ENCODE measurements at regions not wholly inside any gene's neighbourhood (a gene's known extent, or its start where the extent isn't known, plus 50 kb on each side); places are given as distances from the start of the nearest gene placed in this dataset.
A peak's percentile ranks its signal among the peaks of the same experiment; 100 is the strongest.
"Not testable (repeated sequence)": the region's sequence is repeated elsewhere in the genome, so short reads cannot be mapped to it uniquely, and the experiment has no call there.

- no peaks in the 10 kb centered on the region for H3F3A ChIP-seq (ENCODE audit: insufficient read depth)
- TF ChIP-seq EZH2 (IDR thresholded peaks at IDR 0.05; ENCODE audit: insufficient read depth, poor library complexity, severe bottlenecking) = no peak
- TF ChIP-seq EZH2phosphoT487 (IDR thresholded peaks at IDR 0.05; ENCODE audit: insufficient read depth, low read depth) = no peak
- H3K9ac ChIP-seq = no peak overlapping the region
- WGBS, 2 experiments (ENCODE audit: low coverage in 1 of 2, low lambda C conversion rate in 2 of 2, missing lambda C conversion rate in 2 of 2) = 32 to 36% methylated on average over 6 of the region's 6 CpGs
- DNase-seq = peak; percentile 55
- H3K4me1 ChIP-seq (ENCODE audit: insufficient read depth) = peaks cover 8% of the 10 kb centered on the region
- H3K9me3 ChIP-seq (ENCODE audit: low read depth) = no peaks in the 10 kb centered on the region
- H4K20me1 ChIP-seq (ENCODE audit: insufficient read depth) = no peaks in the 10 kb centered on the region
- H3K79me2 ChIP-seq (ENCODE audit: insufficient read depth) = no peaks in the 10 kb centered on the region
- 0 out of 2 replicates have a peak overlapping the region, but pooled peaks have one; percentile 8 for H3K4me3 ChIP-seq
- H3K9me2 ChIP-seq (ENCODE audit: insufficient read depth) = no peaks in the 10 kb centered on the region
- peak overlapping the region; percentile 29 for H3K4me2 ChIP-seq (ENCODE audit: unreplicated experiment)
- no peaks in the 10 kb centered on the region for H3K36me3 ChIP-seq (ENCODE audit: low read depth)
- in situ Hi-C loops (cut with MboI) = no loop called here
- no peak overlapping the region for H3K27ac ChIP-seq
- no peak overlapping the region for H2AFZ ChIP-seq
- no peaks in the 10 kb centered on the region for H3K27me3 ChIP-seq (replicated peaks; ENCODE audit: insufficient read depth)
These were observed 2463.1 kb downstream of the ARAP2 start for GRCh38 chr4:33780952-33781791.

GRCh38 chr4:33785843-33786242, 2458.5 kb downstream of the ARAP2 start:
- no peak overlapping the region for H2AFZ ChIP-seq
- no peaks in the 10 kb centered on the region for H3K9me2 ChIP-seq (ENCODE audit: insufficient read depth)
- TF ChIP-seq EZH2phosphoT487 (IDR thresholded peaks at IDR 0.05; ENCODE audit: insufficient read depth, low read depth) (no peak), EZH2 (IDR thresholded peaks at IDR 0.05; ENCODE audit: insufficient read depth, poor library complexity, severe bottlenecking) (no peak)
- no peaks in the 10 kb centered on the region for H3K27me3 ChIP-seq (replicated peaks; ENCODE audit: insufficient read depth)
- H4K20me1 ChIP-seq (ENCODE audit: insufficient read depth) = no peaks in the 10 kb centered on the region
- in situ Hi-C loops (cut with MboI) = no loop called here
- no peak for DNase-seq
- no peak overlapping the region for H3K27ac ChIP-seq
- H3K36me3 ChIP-seq (ENCODE audit: low read depth) = no peaks in the 10 kb centered on the region
- no peak overlapping the region for H3K9ac ChIP-seq
- WGBS, 2 experiments (ENCODE audit: low coverage in 1 of 2, low lambda C conversion rate in 2 of 2, missing lambda C conversion rate in 2 of 2) = 91 to 94% methylated on average over 2 of the region's 2 CpGs
- H3K4me2 ChIP-seq (ENCODE audit: unreplicated experiment) = no peak overlapping the region
- H3F3A ChIP-seq (ENCODE audit: insufficient read depth) = no peaks in the 10 kb centered on the region
- H3K9me3 ChIP-seq (ENCODE audit: low read depth) = no peaks in the 10 kb centered on the region
- no peak overlapping the region for H3K4me3 ChIP-seq
- H3K4me1 ChIP-seq (ENCODE audit: insufficient read depth) = peaks cover 7% of the 10 kb centered on the region
- H3K79me2 ChIP-seq (ENCODE audit: insufficient read depth) = no peaks in the 10 kb centered on the region

- no peak for DNase-seq
- H4K20me1 ChIP-seq (ENCODE audit: insufficient read depth) = no peaks in the 10 kb centered on the region
- WGBS, 2 experiments (ENCODE audit: low coverage in 1 of 2, low lambda C conversion rate in 2 of 2, missing lambda C conversion rate in 2 of 2) = 67 to 87% methylated on average over 2 of the region's 2 CpGs
- no peak overlapping the region for H3K4me3 ChIP-seq
- in situ Hi-C loops (cut with MboI) = no loop called here
- no peaks in the 10 kb centered on the region for H3K27me3 ChIP-seq (replicated peaks; ENCODE audit: insufficient read depth)
- H3K9me3 ChIP-seq (ENCODE audit: low read depth) = peaks cover 2% of the 10 kb centered on the region
- H3K4me1 ChIP-seq (ENCODE audit: insufficient read depth) = no peaks in the 10 kb centered on the region
- H3K4me2 ChIP-seq (ENCODE audit: unreplicated experiment) = no peak overlapping the region
- TF ChIP-seq EZH2phosphoT487 (IDR thresholded peaks at IDR 0.05; ENCODE audit: insufficient read depth, low read depth) (no peak), EZH2 (IDR thresholded peaks at IDR 0.05; ENCODE audit: insufficient read depth, poor library complexity, severe bottlenecking) (no peak)
- H3K9me2 ChIP-seq (ENCODE audit: insufficient read depth) = no peaks in the 10 kb centered on the region
- no peak overlapping the region for H3K9ac ChIP-seq
- H3K79me2 ChIP-seq (ENCODE audit: insufficient read depth) = no peaks in the 10 kb centered on the region
- no peak overlapping the region for H2AFZ ChIP-seq
- no peak overlapping the region for H3K27ac ChIP-seq
- no peaks in the 10 kb centered on the region for H3F3A ChIP-seq (ENCODE audit: insufficient read depth)
- H3K36me3 ChIP-seq (ENCODE audit: low read depth) = no peaks in the 10 kb centered on the region
These were observed 2441.7 kb downstream of the ARAP2 start for GRCh38 chr4:33802578-33802977.

GRCh38 chr4:33825685-33826084, 2418.6 kb downstream of the ARAP2 start:
- H4K20me1 ChIP-seq (ENCODE audit: insufficient read depth) = no peaks in the 10 kb centered on the region
- H3K27me3 ChIP-seq (replicated peaks; ENCODE audit: insufficient read depth) = no peaks in the 10 kb centered on the region
- H3K4me2 ChIP-seq (ENCODE audit: unreplicated experiment) = no peak overlapping the region
- no peaks in the 10 kb centered on the region for H3K9me3 ChIP-seq (ENCODE audit: low read depth)
- H2AFZ ChIP-seq = no peak overlapping the region
- H3K4me1 ChIP-seq (ENCODE audit: insufficient read depth) = peaks cover 1% of the 10 kb centered on the region; the same call in 1 of the 2 replicates
- H3K9me2 ChIP-seq (ENCODE audit: insufficient read depth) = no peaks in the 10 kb centered on the region
- no peak overlapping the region for H3K4me3 ChIP-seq
- no peaks in the 10 kb centered on the region for H3K79me2 ChIP-seq (ENCODE audit: insufficient read depth)
- no peak for TF ChIP-seq EZH2phosphoT487 (IDR thresholded peaks at IDR 0.05; ENCODE audit: insufficient read depth, low read depth)
- no peak for TF ChIP-seq EZH2 (IDR thresholded peaks at IDR 0.05; ENCODE audit: insufficient read depth, poor library complexity, severe bottlenecking)
- 0 out of 2 replicates have a peak, but pooled peaks cover under 1% of the 10 kb centered on the region for H3F3A ChIP-seq (ENCODE audit: insufficient read depth)
- in situ Hi-C loops (cut with MboI) = no loop called here
- H3K27ac ChIP-seq = no peak overlapping the region
- DNase-seq = no peak
- H3K36me3 ChIP-seq (ENCODE audit: low read depth) = no peaks in the 10 kb centered on the region
- H3K9ac ChIP-seq = no peak overlapping the region

GRCh38 chr4:33829356-33829755, 2415.0 kb downstream of the ARAP2 start:
- peaks cover 13% of the 10 kb centered on the region; the same call in 1 of the 2 replicates for H3F3A ChIP-seq (ENCODE audit: insufficient read depth)
- H4K20me1 ChIP-seq (ENCODE audit: insufficient read depth); H3K27me3 ChIP-seq (replicated peaks; ENCODE audit: insufficient read depth); H3K27ac ChIP-seq; H3K4me2 ChIP-seq (ENCODE audit: unreplicated experiment); in situ Hi-C loops (cut with MboI); H2AFZ ChIP-seq; H3K9me2 ChIP-seq (ENCODE audit: insufficient read depth); H3K4me3 ChIP-seq; H3K9ac ChIP-seq; H3K36me3 ChIP-seq (ENCODE audit: low read depth); H3K79me2 ChIP-seq (ENCODE audit: insufficient read depth); DNase-seq; H3K9me3 ChIP-seq (ENCODE audit: low read depth): not testable (repeated sequence)
- peaks cover 22% of the 10 kb centered on the region for H3K4me1 ChIP-seq (ENCODE audit: insufficient read depth)
- WGBS, 2 experiments (ENCODE audit: low coverage in 1 of 2, low lambda C conversion rate in 2 of 2, missing lambda C conversion rate in 2 of 2) = 87 to 100% methylated on average over 1 of the region's 1 CpG
